ENCODE measurements at regions not wholly inside any gene's neighbourhood (a gene's known extent, or its start where the extent isn't known, plus 50 kb on each side); places are given as distances from the start of the nearest gene placed in this dataset.

GRCh38 chr1:99361406-99361805, 97.1 kb downstream of the PLPPR4 start:
- TF ChIP-seq CTCF (IDR thresholded peaks at IDR 0.05; ENCODE audit: insufficient read depth, low read depth, low read length, missing control alignments), result no peak
- no peak for DNase-seq (ENCODE audit: low read depth)
- no peak overlapping the region for H3K4me3 ChIP-seq (ENCODE audit: low read depth, low read length)

GRCh38 chr1:99363531-99363930, 99.2 kb downstream of the PLPPR4 start:
- no peak for TF ChIP-seq CTCF (IDR thresholded peaks at IDR 0.05; ENCODE audit: insufficient read depth, low read depth, low read length, missing control alignments)
- no peak for DNase-seq (ENCODE audit: low read depth)
- no peak overlapping the region for H3K4me3 ChIP-seq (ENCODE audit: low read depth, low read length)

- H3K4me3 ChIP-seq (ENCODE audit: low read depth, low read length), result no peak overlapping the region
- no peak for TF ChIP-seq CTCF (IDR thresholded peaks at IDR 0.05; ENCODE audit: insufficient read depth, low read depth, low read length, missing control alignments)
- DNase-seq (ENCODE audit: low read depth), result no peak
These were observed 100.8 kb downstream of the PLPPR4 start for GRCh38 chr1:99365141-99365540.

- no peak overlapping the region for H3K4me3 ChIP-seq (ENCODE audit: low read depth, low read length)
- no peak for TF ChIP-seq CTCF (IDR thresholded peaks at IDR 0.05; ENCODE audit: insufficient read depth, low read depth, low read length, missing control alignments)
- DNase-seq (ENCODE audit: low read depth), result no peak
These were observed 101.3 kb downstream of the PLPPR4 start for GRCh38 chr1:99365545-99365944.

- H3K4me3 ChIP-seq (ENCODE audit: low read depth, low read length), result no peak overlapping the region
- TF ChIP-seq CTCF (IDR thresholded peaks at IDR 0.05; ENCODE audit: insufficient read depth, low read depth, low read length, missing control alignments), result no peak
- DNase-seq (ENCODE audit: low read depth), result no peak
These were observed 104.9 kb downstream of the PLPPR4 start for GRCh38 chr1:99369154-99369553.

- DNase-seq (ENCODE audit: low read depth), result no peak
- no peak for TF ChIP-seq CTCF (IDR thresholded peaks at IDR 0.05; ENCODE audit: insufficient read depth, low read depth, low read length, missing control alignments)
- H3K4me3 ChIP-seq (ENCODE audit: low read depth, low read length), result no peak overlapping the region
These were observed 106.2 kb downstream of the PLPPR4 start for GRCh38 chr1:99370476-99370875.

GRCh38 chr1:99371413-99371812, 107.1 kb downstream of the PLPPR4 start:
- no peak for DNase-seq (ENCODE audit: low read depth)
- no peak overlapping the region for H3K4me3 ChIP-seq (ENCODE audit: low read depth, low read length)
- TF ChIP-seq CTCF (IDR thresholded peaks at IDR 0.05; ENCODE audit: insufficient read depth, low read depth, low read length, missing control alignments), result no peak
